ENCODE measurements at regions not wholly inside any gene's neighbourhood (a gene's known extent, or its start where the extent isn't known, plus 50 kb on each side); places are given as distances from the start of the nearest gene placed in this dataset.

DNA sequence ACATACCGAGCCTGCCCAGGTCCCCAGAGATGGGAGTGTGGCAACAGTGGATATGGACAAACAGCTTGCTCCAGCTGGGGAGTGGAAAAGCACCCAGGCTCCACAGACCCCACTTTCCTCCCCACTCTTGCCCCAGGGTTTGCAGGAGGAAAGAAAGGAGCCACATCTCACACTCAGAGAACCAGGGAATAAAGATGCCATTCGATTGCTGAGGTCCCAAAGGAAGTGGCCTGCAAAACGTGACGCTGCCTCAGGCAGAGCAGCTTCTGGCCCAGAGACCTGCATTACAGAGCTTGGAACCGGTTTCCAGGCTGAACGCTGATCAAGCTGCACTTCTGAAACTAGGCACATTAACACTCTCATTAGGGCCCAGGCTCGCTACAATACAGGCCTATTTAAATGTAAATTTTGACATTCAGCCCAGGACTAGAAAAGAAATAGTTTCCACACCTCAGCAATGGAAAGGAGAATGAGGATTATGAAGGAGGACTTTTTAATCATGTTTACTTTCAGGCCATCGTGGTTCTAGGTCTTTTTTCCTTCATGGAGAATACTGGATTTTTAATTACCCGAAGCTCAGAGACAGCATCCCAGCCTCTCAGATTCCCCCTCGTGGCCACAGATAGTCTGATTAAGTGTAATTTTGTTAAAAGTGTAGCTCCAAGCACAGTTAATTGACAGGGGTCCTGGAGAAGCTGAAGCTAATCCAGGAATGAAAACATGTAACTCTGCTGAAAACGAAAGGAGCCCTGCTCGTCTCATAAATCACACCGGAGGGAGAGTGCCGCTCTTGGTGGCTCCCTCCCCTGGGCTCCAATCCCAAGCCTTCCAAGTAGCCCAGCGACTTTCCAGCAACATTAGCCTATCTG, 221.3 kb upstream of the RAB6C start:
- no peak for DNase-seq (ENCODE audit: low read depth)
- no peak overlapping the region for H3K4me3 ChIP-seq (ENCODE audit: low read depth, low read length)
- TF ChIP-seq, protein P1, sequence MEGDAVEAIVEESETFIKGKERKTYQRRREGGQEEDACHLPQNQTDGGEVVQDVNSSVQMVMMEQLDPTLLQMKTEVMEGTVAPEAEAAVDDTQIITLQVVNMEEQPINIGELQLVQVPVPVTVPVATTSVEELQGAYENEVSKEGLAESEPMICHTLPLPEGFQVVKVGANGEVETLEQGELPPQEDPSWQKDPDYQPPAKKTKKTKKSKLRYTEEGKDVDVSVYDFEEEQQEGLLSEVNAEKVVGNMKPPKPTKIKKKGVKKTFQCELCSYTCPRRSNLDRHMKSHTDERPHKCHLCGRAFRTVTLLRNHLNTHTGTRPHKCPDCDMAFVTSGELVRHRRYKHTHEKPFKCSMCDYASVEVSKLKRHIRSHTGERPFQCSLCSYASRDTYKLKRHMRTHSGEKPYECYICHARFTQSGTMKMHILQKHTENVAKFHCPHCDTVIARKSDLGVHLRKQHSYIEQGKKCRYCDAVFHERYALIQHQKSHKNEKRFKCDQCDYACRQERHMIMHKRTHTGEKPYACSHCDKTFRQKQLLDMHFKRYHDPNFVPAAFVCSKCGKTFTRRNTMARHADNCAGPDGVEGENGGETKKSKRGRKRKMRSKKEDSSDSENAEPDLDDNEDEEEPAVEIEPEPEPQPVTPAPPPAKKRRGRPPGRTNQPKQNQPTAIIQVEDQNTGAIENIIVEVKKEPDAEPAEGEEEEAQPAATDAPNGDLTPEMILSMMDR (conservative IDR thresholded peaks at IDR 0.05; ENCODE audit: low read depth, low read length), result no peak

DNA sequence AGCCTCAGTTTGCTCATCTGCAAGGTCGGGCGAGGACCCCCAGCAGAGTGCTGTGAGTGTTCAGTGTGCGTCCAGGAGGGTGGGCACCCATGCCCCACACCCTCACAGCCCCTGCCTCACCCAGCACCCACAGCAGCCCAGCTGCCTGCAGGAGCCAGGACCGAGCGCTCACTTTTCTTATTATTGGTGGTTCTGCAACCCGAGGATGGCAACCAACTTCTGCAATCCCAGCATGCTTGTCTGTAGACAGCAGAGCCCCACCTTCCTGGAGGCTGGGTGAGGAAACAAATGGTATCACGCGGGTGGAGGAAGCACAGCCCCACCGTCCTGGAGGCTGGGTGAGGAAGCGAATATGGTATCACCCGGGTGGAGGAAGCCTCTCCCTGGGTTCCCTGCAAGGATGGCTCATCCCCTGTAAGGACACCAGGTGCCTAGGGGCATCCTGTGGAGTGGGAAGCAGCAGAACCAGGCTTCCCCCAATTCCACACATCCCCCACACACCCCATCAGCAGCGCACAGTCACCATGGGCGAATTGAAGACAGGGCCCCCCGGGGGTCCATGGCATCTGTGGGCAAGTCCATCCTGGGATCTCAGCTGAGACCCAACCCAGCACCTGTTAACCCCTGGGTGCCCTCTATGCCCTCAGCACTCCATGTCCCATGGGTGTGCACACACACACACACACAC, 220.5 kb upstream of the RAB6C start:
- TF ChIP-seq, protein P1 (conservative IDR thresholded peaks at IDR 0.05; ENCODE audit: low read depth, low read length), result no peak
- no peak for DNase-seq (ENCODE audit: low read depth)
- no peak overlapping the region for H3K4me3 ChIP-seq (ENCODE audit: low read depth, low read length)

DNA sequence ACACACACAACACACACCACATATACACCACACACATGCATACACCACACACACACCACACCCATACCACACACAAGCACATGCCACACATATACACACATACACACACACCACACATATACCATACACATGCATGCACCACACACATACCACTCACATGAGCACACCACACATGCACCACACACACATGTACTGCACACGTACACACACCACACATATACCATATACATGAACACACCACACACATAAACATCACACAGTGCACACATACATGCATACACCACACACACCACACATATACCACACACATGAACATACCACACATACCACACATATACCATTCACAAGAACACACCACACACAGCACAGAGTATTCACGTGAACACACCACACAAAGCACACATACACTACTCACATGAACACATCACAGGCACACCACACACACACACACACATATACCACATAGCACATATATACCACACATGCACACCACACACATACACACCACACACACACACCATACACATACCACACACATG, 219.9 kb upstream of the RAB6C start:
- DNase-seq (ENCODE audit: low read depth), result no peak
- TF ChIP-seq, protein P1 (conservative IDR thresholded peaks at IDR 0.05; ENCODE audit: low read depth, low read length), result no peak
- no peak overlapping the region for H3K4me3 ChIP-seq (ENCODE audit: low read depth, low read length)

DNA sequence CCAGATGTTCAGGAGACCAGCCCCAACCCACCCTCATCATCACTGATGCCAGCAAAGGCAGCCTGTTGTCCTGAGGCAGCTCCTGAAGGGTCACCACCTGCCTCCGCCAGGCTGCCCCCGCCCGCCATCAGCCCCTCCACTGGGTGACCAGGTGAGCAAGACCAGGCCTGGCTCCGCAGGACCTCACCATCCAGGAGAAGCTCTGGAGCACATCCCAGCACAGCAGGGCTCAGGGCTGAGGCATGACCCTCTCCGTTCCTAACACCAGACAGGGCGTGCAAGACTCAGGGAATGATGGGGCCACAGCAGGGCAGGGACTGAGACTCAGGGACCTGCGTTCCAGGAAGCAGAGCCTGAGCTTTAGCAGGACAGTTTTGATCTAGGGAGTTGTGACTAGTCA, 218.8 kb upstream of the RAB6C start:
- DNase-seq (ENCODE audit: low read depth), result no peak
- TF ChIP-seq, protein P1 (conservative IDR thresholded peaks at IDR 0.05; ENCODE audit: low read depth, low read length), result no peak
- H3K4me3 ChIP-seq (ENCODE audit: low read depth, low read length), result no peak overlapping the region

DNA sequence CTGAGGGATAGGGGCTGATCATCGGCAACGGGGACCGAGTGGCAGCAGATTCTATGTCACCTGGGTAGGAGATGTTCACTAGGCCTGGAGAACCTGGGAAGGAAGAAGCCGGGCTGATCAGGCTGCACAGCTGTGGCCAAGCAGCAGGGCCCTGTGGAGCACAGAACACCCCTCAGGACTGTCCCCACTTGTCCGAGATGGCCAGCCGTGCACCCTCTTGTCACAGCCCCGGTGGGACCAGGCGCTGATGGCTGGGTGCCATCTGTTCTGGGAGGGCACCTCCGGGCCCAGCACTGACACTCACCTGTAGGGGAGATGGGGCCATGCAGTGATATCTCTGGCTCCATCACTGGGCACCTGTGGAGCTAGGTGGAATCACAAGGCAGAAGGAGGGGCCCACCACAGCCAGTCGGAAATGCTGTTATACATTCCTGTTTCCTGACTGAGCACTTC, 217.9 kb upstream of the RAB6C start:
- no peak overlapping the region for H3K4me3 ChIP-seq (ENCODE audit: low read depth, low read length)
- DNase-seq (ENCODE audit: low read depth), result no peak
- TF ChIP-seq, protein P1 (conservative IDR thresholded peaks at IDR 0.05; ENCODE audit: low read depth, low read length), result no peak

DNA sequence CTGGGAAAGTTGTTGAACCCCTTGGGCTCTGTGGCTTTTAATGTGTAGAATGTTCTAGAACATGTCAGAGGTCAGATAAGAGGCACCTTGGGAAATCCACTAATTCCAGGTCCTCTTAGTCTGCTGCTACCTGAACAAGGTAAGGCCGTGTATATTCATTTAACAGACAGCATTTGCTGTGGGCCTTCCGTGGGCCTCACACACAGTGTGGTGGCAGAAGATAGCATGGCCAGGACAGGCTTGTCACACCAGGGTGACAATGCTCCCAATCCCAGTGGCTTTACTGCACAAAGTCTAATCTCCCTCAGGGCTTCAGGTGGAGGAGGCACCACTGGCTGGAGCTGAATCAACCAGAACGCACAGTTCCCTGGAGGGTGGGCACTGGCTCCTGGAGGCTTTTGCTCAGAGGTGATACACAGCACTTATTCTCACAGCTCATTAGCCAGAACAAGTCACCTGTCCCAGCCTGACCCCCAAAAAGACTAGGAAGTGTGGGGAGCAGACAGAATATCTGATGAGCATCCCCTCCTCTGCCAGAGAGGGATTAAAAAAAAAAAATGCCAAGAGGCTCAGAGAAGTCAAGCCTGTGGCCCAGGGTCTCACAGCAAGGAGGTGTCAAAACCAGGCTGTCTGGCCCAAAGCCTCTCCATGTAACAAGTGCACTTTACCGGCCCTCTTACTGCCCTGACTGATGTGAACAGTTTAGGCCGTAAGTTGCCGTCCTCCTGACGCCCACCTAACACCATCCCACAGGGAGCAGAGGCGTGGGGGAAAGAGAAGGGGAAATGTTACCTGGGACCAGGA, 216.9 kb upstream of the RAB6C start:
- DNase-seq (ENCODE audit: low read depth), result no peak
- TF ChIP-seq, protein P1 (conservative IDR thresholded peaks at IDR 0.05; ENCODE audit: low read depth, low read length), result no peak
- H3K4me3 ChIP-seq (ENCODE audit: low read depth, low read length), result no peak overlapping the region
